Tibial nerve (tissue), 3 donors: ENCODE measurements at regions not wholly inside any gene's neighbourhood (a gene's known extent, or its start where the extent isn't known, plus 50 kb on each side); places are given as distances from the start of the nearest gene placed in this dataset.

Source experiments
- CTCF ChIP-seq, 5 experiments: fragments of 200-600 bp in 3 of 5; fragments of 450-650 bp in 2 of 5; sonication (generic) in 3 of 5; IDR thresholded peaks; one replicate each; pipeline ENCODE4 v1.5.1; 2016 to 2019; ENCODE audit warnings: antibody characterized with exemption in 5 of 5, mild to moderate bottlenecking in 3 of 5, moderate library complexity in 2 of 5
- POLR2A ChIP-seq, 2 donors: fragments of 450-650 bp; IDR thresholded peaks; one replicate each; pipeline ENCODE4 v1.6.1; 2017; ENCODE audit warnings: antibody characterized with exemption in 2 of 2, mild to moderate bottlenecking in 2 of 2, moderate library complexity in 2 of 2

- TF ChIP-seq CTCF (IDR thresholded peaks at IDR 0.05) (no peak), POLR2A (IDR thresholded peaks at IDR 0.05) (no peak)
Observed at GRCh38 chr13:105871768-105872167, 663.7 kb downstream of the EFNB2 start.
